NCI-H2227 (cell line): ENCODE measurements at regions not wholly inside any gene's neighbourhood (a gene's known extent, or its start where the extent isn't known, plus 50 kb on each side); places are given as distances from the start of the nearest gene placed in this dataset.
A peak's percentile ranks its signal among the peaks of the same experiment; 100 is the strongest.

Source experiments
- DNase-seq: peaks from one replicate; lab custom pipeline; 2025; ENCODE audit not compliant: unreplicated experiment; lab: John Stamatoyannopoulos, UW

DNA sequence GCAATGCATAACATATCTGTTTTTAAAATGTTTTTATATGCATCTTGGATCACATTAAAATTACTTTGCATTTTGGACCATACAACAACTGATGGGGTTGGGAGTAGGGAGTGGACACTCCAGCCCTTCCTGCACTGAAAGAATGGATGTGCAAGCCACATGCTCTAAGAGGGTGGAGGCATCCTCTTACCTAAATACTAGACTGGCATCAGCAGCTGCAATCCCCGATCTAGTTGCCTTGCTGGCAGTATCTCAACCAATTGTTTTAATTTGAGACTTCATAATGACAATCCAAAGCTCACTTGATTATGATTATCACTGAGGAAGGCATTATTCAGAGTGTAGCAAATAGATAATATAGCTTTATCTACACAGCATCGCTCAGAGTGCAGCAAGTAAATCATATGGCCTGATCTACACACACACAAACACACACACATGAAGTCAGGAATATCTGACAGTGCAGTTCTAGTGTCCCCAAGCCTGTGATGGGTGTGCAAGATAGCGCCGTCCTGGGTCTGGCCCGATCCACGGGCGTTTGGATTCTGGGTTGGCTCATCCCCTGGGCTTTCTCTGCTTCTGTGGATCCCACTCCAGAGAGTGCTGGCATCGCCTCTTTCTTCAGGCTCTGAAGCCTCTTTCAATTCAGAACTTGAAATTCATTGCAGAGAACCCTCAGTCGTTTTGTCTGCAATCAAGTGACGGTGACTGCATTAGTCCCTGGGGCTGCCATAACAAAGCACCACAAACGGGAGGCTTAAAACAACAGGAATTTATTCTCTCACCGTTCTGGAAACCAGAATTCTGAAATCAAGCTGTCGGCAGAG lies 181.3 kb downstream of the ETS2 start:
- no peak for DNase-seq

DNA sequence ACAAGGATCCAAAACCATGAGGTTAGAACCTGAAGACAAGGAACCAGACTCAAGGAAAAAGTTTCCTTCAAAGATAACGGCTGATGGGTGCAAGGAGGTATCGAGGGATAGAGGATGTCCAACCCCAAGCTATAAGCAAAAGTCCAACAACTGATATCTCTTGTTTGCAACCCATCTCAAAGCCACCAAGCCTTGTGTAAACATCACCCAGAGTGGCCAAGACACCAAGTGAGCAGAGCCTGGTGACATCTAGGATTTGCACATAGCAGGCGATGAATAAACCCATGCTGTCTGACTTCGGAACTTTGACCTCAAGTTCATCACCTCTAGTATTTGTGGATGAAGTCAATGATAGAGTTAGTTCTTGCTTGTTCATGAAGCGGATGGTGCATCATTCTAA lies 180.7 kb downstream of the ETS2 start:
- no peak for DNase-seq

DNA sequence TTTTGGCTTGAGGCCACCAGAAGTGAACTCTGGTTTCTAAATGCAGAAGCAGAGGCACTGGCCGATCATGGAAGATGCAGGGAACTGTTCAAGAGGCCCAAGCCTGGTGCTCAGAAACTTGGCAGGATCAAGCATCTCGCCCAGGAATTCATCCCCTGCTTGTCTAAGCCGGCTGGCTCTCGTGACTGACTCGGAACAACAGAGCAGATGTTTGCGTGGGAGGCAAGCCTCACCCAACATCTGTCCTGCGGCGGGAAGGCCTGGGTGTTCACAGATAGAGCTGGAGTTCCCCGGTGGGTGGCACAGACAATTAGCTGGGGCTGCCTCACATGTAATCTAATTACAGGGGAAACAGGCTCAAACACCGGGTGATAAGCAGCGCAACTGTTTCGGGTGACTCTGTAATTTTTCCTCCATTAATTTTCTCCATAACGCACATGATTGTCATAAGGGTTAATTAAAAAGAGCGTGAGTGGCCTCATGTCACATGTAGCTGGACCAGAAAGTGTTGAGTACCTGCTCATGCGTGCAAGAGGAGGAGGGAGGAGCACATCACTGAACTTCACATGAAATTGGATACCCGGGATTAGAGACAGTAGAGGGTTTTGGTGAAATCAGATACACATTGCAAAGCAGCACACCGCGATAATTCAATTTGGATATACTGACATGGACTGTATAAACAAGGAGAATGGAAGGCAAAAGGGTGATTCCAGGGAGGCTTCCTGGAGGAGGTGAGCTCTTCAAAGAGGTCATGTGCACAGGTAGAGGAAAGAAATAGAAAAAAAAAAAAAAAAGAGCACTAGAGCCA lies 180.0 kb downstream of the ETS2 start:
- DNase-seq: peak; percentile 41

DNA sequence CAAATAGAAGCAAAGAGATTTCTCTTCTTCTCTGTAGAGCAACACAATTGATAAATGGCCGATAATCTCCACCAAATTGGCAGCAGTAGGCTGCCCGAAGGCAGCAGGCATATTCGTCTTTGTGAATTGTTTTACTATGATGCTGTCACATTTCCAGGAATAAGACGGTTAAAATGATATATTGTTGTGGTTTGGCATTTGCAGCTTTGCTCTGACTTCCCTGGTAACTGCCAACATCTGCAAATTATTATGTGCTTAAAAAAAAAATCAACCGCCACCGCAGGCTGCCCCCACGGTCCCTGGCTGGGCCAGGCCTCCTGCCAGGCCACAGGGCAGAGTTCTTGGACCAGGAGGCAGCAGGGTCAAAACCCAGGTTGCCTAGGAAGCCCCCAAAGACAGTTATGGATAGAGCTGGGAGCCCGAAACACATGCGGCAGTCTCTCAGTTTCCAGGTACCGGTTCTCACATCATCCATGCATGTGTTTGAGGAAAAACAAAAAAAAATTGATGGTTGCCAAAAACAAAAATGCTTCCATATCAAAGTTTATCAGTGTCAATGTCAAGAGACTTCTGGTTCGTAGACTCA lies 179.3 kb downstream of the ETS2 start:
- no peak for DNase-seq

DNA sequence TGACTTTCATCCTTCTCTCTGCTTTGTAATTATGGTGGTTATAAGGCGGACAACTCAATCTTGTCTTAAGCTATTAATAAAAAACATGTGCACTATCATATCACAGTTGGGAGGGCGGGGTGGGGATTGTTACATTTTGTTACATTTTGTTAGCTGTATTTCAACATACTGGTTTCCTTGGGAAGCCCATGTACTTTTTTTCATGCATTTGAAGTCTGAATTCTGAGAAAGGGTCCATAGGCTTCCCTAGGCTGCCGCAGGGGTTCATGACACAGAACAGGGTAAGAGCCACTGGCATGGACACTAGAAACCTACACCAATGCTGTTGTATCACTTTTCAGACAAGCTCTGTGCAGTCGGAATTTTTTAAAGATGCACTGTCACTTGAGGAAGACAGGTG lies 178.8 kb downstream of the ETS2 start:
- DNase-seq: no peak

GRCh38 chr21:38983560-38983959 lies 177.8 kb downstream of the ETS2 start:
- DNase-seq: no peak

GRCh38 chr21:38982804-38983203 lies 177.1 kb downstream of the ETS2 start:
- DNase-seq: no peak

- DNase-seq: no peak
Measured at GRCh38 chr21:38982096-38982495, 176.4 kb downstream of the ETS2 start.

DNA sequence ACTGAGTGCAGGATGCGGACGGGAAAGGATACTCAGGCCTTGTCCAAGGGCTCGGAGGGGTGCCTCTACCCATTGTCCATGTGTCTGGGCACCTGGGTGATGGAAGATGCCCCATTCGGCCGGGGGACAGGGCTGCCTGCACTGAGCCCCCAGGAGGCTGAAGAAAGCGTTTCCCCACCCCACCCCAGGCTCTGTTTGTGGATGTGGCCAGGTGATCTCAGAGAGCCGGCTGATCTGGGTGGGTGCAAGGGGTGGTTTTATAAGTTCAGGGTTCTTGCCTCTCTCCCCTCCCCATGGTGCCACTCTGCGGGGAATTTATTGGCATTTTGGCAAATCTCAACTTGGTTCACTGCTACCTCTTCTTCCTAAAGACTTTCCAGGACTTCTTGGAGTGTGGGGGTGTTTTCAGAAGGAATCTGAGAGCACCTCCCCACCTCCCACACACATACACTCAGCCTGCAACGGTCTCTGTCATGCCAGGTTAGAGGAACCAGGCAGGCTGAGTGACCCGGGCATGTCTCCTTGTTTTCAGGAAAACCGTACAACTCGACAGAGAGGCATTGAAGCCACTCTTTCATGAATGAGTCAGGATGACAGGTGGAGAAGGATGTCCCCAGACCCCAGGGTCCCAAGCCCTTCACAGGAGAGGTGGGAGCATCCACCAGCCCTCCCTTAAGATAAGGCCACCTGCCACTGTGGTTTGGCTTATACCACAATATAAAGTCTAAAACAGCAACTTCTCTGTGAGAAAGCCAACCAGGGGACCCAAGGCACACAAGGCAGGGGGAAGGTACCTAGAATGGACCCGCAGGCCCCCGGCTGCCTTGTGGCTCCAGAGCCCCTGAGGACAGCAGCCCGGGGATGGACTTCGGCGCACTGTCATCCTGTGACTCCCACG lies 174.9 kb downstream of the ETS2 start:
- DNase-seq: no peak

- DNase-seq: no peak
Measured at GRCh38 chr21:38979271-38980121, 173.8 kb downstream of the ETS2 start.

DNA sequence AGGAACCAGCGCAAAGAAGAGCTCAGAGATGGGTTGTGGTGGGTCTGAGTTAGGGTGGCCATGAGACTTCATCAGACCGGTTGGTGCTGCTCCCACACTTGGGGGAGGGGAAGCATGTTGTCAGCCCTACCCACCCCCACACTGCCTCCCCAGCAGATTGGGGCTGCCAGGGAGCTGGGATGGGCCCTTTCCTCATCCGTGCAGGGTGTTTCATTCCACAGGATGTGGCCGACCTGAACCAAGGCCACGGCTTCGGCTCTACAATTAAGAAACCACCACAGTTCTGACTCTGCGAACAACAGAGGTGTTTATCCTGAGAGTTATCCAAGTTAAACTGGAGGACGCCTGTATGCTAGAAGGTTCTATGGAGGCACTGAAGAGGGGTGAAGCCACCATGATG lies 171.2 kb downstream of the ETS2 start:
- DNase-seq: no peak

DNA sequence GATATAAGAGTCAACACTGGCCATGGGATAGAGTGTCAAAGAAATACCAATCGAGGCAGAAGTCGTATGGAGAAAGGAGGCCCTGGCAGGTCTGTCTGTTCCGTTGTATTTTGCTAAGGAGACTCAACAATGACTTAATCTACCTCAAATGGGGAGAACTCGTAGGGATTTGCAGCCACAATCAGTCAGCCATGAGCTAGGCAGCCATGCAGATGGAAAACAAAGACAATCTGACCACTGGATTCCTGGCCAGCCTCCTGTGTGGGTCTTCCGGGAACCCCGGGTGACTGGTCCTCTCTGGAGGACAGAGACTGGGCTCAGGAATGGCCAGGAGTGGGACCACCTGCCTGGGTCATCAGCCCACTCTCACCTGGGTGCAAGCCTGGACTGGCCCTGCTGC lies 167.8 kb downstream of the ETS2 start:
- DNase-seq: no peak

- no peak for DNase-seq
Measured at GRCh38 chr21:38972078-38972477, 166.3 kb downstream of the ETS2 start.

DNA sequence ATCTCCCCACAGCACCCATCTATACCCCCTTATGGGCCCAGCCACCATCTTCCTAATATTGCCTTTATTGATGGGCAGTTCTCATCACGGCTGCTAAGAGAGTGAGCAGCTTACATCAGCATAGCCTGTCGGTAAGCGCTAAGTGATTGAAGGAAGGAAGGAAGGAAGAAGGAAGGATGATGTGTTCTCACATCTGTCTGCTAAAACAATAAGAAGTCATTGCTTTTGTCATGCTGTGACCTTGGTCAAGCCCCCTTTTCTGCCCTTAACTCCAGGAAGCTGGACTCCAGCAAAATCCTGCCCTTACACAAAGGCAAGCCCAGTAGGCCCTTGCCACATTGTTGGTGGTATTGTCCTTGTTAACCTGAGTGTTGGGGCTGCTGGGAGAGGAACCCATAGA lies 165.0 kb downstream of the ETS2 start:
- no peak for DNase-seq

DNA sequence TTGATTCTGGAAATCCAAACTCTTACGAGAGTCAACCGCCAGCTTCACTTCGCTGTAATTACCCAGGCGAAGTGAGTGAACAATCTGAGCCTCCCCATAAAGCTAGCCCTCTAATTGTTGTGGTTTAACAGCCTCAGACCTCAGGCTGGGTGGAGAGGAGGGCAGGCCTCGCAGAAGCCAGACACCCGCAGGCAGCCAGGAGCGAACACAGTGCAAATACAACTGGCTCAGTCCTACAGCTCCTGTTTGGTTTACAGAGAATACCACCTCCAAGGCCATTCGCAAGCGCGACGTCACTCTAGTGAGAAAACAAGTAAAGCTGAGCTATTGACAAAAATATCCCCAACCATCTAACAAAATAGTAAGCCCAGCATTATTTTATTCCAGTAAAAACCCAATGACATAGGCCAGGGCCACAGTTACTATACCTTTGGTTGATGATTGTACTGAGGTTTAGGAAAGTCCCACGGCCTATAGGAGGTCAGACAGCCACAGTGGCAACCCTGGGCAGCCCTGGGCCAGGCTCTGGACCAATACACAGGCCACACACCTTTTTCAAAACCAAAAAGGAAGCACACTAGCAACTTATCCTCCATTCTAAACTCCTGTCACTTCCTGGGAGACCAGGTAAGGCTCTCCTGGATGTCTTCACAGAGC lies 163.3 kb downstream of the ETS2 start:
- peak; percentile 12 for DNase-seq

- no peak for DNase-seq
Measured at GRCh38 chr21:38965910-38966504, 160.3 kb downstream of the ETS2 start.

- no peak for DNase-seq
Measured at GRCh38 chr21:38965241-38965640, 159.5 kb downstream of the ETS2 start.

DNA sequence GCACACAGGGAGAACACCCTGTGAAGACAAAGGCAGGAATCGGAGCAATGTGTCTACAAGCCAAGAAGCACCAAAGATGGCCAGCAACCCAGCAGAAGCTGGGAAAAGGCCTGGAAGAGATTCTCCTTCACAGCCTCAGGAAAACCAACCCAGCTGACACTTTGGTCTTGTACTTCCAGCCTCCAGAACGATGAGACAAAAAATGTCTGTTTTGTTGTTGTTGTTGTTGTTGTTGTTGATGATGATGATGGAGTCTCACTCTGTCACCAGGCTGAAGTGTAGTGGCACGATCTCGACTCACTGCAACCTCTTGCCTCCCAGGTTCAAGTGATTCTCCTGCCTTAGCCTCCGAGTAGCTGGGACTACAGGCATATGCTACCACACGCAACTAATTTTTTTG lies 157.3 kb downstream of the ETS2 start:
- no peak for DNase-seq

DNA sequence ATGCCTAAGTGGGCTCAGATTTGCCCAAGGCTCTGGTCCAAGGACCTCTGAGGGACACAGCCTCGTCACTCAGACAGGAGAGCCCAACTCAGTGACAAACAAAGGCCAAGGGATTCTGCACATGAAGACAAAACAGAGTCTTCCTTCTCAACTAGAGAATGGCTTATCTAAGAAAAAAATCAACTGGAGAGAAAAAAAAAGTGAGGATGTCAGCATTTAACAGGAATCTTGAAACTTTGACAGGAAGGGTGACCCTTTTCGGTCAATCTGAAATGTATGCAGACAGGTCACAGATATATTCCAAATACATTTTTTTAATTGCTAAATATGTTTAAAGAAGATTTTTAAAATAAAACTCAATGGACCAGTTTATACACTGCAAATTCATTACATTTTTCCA lies 154.5 kb downstream of the ETS2 start:
- no peak for DNase-seq
